ENCODE measurements at regions not wholly inside any gene's neighbourhood (a gene's known extent, or its start where the extent isn't known, plus 50 kb on each side); places are given as distances from the start of the nearest gene placed in this dataset.

- intact Hi-C loops (cut with DNase I, micrococcal nuclease) = no loop called here
- DNase-seq (no peak), ATAC-seq (no peak)
- H3K36me3 ChIP-seq (ENCODE audit: low read depth) = no peaks in the 10 kb centered on the region
- no peaks in the 10 kb centered on the region for H3K4me1 ChIP-seq (ENCODE audit: low read depth)
- no peaks in the 10 kb centered on the region for H3K9me3 ChIP-seq
- H3K4me3 ChIP-seq = no peak overlapping the region
- TF ChIP-seq, protein P1, sequence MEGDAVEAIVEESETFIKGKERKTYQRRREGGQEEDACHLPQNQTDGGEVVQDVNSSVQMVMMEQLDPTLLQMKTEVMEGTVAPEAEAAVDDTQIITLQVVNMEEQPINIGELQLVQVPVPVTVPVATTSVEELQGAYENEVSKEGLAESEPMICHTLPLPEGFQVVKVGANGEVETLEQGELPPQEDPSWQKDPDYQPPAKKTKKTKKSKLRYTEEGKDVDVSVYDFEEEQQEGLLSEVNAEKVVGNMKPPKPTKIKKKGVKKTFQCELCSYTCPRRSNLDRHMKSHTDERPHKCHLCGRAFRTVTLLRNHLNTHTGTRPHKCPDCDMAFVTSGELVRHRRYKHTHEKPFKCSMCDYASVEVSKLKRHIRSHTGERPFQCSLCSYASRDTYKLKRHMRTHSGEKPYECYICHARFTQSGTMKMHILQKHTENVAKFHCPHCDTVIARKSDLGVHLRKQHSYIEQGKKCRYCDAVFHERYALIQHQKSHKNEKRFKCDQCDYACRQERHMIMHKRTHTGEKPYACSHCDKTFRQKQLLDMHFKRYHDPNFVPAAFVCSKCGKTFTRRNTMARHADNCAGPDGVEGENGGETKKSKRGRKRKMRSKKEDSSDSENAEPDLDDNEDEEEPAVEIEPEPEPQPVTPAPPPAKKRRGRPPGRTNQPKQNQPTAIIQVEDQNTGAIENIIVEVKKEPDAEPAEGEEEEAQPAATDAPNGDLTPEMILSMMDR (IDR thresholded peaks at IDR 0.05) = no peak
These were observed 320.7 kb upstream of the GOLIM4 start for GRCh38 chr3:168416446-168416845.

GRCh38 chr3:168414149-168414548, 318.4 kb upstream of the GOLIM4 start:
- DNase-seq (no peak), ATAC-seq (no peak)
- Histone ChIP-seq H3K36me3 (ENCODE audit: low read depth) (no peaks in the 10 kb centered on the region), H3K9me3 (no peaks in the 10 kb centered on the region), H3K4me1 (ENCODE audit: low read depth) (no peaks in the 10 kb centered on the region), H3K4me3 (no peak overlapping the region)
- TF ChIP-seq, protein P1 (IDR thresholded peaks at IDR 0.05) = no peak
- intact Hi-C loops (cut with DNase I, micrococcal nuclease) = no loop called here

DNA sequence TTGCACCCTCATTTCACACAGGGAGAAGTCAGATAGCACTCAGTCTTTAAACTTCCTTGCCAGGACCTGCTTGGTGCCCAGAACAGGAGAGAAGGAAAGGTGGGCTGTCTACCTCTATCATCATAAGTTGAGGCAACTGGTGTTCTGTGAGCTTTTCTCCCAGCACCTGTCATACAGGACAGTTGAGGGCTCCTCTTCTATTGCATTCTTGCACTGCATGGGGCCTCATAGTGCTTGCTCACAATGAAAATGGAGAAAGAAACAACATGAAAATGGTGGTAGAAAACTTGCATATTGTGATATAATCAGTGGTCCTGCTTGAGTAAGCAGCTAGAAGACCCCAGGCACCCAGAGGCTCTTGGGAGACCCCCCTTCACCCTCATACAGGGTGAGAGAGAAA, 311.7 kb upstream of the GOLIM4 start:
- Histone ChIP-seq H3K36me3 (ENCODE audit: low read depth) (no peaks in the 10 kb centered on the region), H3K4me3 (no peak overlapping the region), H3K4me1 (ENCODE audit: low read depth) (no peaks in the 10 kb centered on the region), H3K9me3 (no peaks in the 10 kb centered on the region)
- ATAC-seq (no peak), DNase-seq (no peak)
- intact Hi-C loops (cut with DNase I, micrococcal nuclease) = no loop called here
- TF ChIP-seq, protein P1 (IDR thresholded peaks at IDR 0.05) = no peak

DNA sequence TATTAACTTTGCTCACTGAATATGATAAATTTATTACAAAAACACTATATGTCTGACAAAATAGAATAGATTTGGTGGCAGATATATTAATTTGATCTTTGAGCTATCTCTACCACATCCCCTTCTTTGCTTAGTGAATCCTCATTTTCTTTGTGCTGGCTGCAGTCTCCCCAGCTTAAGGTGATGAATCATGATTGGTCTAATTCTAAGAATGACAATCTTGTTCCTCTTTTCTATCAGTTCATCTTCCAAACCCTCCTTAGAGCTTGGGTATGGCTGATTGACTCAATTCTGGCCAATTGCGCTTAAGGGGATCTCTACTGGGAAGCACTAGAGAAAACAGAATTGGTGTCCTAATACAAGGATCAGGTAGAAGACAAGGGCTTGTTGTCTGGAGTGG, 309.6 kb upstream of the GOLIM4 start:
- TF ChIP-seq, protein P1 (IDR thresholded peaks at IDR 0.05) = no peak
- no peak for ATAC-seq
- intact Hi-C loops (cut with DNase I, micrococcal nuclease) = no loop called here
- Histone ChIP-seq H3K9me3 (no peaks in the 10 kb centered on the region), H3K4me1 (ENCODE audit: low read depth) (no peaks in the 10 kb centered on the region), H3K36me3 (ENCODE audit: low read depth) (no peaks in the 10 kb centered on the region), H3K4me3 (no peak overlapping the region)
- no peak for DNase-seq

- H3K9me3 ChIP-seq = no peaks in the 10 kb centered on the region
- ATAC-seq (no peak), DNase-seq (no peak)
- TF ChIP-seq, protein P1 (IDR thresholded peaks at IDR 0.05) = no peak
- H3K4me1 ChIP-seq (ENCODE audit: low read depth) = no peaks in the 10 kb centered on the region
- intact Hi-C loops (cut with DNase I, micrococcal nuclease) = no loop called here
- H3K4me3 ChIP-seq = no peak overlapping the region
- no peaks in the 10 kb centered on the region for H3K36me3 ChIP-seq (ENCODE audit: low read depth)
These were observed 302.8 kb upstream of the GOLIM4 start for GRCh38 chr3:168398371-168399025.

DNA sequence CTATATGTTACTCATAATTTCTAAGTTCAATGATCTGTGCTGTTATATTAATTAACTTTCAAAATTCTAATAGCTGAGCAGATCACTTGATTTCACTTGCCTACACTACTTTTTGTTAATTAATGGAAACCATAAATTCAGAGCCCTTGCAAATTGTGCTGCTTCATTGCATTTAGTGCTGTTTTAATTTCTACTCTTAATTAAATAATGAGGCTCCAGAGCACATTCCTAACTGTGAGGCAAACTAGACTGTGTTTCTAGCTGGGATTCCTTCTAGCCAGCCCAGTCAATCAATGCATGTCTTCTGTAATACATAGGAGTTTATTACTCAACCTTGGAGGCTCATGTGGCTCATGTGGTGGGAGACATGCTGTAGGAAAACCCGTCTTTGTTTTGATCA, 301.1 kb upstream of the GOLIM4 start:
- no peak for DNase-seq
- TF ChIP-seq, protein P1 (IDR thresholded peaks at IDR 0.05) = no peak
- Histone ChIP-seq H3K4me3 (no peak overlapping the region), H3K4me1 (ENCODE audit: low read depth) (no peaks in the 10 kb centered on the region), H3K36me3 (ENCODE audit: low read depth) (no peaks in the 10 kb centered on the region), H3K9me3 (no peaks in the 10 kb centered on the region)
- no peak for ATAC-seq
- intact Hi-C loops (cut with DNase I, micrococcal nuclease) = no loop called here
